NCI-H748 (cell line): ENCODE measurements at regions not wholly inside any gene's neighbourhood (a gene's known extent, or its start where the extent isn't known, plus 50 kb on each side); places are given as distances from the start of the nearest gene placed in this dataset.

Experiments
- DNase-seq: peaks from one replicate; lab custom pipeline; 2025; ENCODE audit not compliant: unreplicated experiment; lab: John Stamatoyannopoulos, UW

DNA sequence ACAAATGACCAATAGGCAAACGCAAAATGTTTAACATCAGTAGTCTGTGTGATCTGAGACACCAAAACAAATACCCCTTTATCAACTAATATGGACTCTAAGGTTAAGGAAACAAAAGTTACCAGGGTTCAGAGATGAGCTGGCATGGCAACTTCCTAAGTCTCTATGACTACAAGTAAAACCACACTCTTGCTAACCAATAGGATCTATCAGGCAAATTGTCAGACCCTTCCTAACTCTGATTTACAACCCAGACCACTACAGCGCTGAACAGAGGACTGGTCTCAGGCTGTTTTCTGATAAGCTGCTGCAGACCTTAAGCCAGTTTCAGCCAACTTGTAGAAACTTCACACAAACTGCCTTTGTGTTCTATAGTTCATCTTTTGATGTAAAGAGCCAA, 608.0 kb downstream of the TLL1 start:
- DNase-seq, result no peak

DNA sequence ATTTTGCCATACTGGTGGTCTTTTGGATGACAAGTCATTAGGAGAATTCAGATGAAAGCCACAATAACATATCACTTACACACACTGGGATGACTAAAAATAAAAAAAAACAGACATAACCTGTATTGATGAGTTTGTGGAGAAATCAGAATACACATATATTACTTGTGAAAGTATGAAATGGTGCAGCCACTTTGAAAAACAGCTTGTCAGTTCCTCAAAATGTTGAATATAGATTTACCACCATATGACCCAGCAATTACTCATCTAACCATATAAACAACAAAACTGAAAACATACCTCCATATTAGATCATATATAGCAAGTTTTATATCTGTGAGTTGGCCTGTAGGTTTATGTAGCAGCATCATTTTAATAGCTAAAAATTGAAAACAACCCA, 608.7 kb downstream of the TLL1 start:
- DNase-seq, result no peak

DNA sequence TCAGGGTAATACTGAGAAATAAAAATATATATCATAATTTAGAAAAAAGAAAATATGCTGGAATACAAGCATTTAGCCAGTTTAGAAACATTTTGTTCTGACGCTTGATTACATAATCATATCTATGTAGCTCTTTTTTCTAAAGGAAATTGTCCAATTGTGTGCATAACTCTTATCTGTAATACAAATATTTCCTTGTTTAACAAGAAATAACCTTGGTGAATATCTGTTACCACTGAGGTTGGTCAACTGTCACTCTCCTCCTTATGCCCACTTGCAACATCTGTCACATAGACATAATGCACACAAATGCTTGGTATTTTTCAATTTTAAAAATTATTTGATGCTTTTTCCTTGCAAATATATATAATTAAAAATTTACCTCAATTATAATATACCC, 609.7 kb downstream of the TLL1 start:
- DNase-seq, result no peak

DNA sequence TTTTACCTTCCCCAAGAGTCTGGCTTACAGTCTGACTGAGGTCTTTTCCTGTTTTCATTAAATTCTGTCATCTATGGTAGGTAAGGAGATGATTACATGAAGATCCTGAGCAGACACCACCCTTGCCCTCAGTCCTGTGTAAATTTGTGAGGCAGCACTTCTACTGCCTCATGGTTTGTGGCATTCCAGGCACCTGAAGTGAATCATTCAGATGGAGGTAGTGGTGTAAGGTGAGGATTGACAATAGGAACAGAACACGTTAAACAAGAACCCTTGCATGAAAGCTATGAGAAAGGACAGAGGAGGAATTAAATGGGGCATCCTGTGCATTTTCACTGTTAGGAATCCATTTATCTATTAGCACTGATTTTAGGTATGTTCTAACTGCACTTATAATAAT, 618.6 kb downstream of the TLL1 start:
- no peak for DNase-seq

DNA sequence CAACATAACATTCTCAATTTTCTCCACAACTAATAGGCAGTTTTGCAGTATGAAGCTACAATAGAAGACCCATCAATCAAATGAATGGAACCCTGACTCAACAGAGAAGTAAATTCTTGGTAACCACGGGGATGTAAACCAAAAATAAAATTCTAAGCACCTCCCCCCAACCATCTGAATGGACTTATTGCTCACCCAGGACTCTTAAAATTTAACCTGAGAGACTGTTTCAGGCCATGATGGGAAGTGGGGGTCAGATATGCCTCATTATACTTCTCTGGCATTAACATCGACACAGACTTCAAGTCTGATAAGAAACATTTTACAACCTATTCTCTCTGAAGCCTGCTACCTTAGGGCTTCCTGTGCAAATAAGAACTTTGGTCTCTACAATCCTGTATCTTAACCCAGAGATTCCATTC, 620.9 kb downstream of the TLL1 start:
- no peak for DNase-seq

DNA sequence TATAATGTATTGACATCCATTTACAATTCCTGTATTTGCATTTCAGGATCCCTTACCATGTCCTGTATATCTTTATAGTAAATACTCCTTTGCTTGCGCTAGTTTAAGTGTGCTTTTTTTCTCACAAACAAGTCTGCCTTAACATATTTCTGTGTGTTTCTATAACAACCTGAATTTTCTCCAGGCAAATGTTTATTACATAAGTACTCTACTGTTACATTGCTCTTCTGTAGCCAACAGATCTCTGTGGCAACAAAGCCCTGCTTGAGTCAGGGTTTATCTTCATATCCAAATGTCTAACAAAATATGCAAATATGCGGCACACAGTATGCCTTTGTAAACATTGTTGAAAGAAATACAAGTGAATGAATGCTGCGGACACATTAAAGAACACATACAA, 625.5 kb downstream of the TLL1 start:
- no peak for DNase-seq

DNA sequence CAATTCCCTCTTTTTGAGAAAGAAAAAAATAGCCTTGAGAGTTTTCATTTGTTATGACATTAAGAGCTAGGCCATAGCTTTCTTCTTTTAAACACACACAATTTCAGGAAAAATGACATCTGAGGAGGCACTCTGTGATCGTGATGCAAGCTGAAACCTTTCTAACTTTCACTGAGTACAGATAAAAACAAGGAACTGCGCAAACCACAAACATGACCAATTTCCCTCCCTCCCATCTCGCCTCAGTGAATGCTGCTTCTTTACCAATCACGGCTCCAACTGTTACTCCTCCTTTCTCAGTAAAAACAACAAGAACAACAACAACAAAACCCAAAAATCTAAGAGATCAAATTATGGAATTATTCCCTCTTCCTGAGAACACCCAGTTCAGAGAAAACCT, 626.8 kb downstream of the TLL1 start:
- no peak for DNase-seq

DNA sequence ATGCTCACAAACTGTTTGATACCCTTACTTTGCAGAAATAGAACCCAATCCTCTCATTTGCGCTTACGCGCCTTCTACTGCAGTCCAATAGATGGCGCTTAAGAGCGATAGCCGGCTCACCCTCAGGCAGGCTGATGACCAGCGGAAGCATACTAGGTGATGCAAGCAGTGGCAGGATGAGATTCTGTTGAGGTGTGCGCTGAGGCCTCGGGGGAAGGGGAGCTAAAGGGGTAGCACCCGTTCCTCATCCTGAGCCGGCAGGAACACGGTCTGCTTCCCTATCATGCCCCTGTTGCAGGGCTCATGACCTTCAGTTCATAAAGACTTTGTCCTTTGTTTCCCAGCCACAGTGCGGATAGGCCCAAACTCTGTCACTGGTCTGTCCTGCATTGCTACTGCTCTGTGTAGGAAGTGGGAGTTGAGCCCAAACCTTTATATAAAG, 628.9 kb downstream of the TLL1 start:
- DNase-seq, result no peak

DNA sequence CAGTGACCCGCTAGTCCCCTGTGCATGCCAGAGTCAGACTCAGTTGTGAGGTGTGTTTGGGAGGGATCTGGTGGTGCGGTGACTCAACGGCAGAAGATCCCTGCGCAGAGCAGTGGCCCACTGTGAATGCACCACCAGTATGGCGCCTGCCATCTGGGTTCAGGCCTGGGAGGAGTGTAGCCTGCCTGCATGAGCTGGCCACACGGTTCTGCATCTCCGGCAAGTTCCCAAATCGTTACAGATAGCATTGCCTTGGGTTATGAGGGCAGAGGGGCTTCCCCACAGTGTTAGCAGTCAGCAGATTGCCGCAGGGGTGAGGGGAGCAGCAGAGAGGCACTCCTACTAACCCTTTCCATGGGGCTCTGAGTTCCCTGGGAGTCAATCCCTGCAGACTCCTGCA, 629.6 kb downstream of the TLL1 start:
- no peak for DNase-seq

DNA sequence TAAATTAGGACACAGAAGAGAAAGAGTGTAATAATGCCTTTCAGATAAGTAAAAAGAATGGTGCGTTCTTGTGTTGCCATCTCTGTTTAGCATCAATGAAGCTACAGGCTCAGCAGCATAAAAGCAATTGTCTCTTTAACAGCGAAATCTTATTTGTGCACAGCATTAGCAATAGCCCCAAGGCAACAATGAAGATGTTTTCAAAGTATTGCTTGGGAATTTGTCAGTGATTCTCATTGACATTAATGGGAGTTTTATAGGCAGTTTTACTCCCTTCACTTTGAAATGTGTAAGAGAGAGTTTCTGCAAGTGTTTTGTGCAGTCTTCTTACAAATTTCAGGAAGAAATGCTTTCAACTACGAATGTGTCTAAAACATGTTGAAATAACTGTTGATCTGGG, 633.0 kb downstream of the TLL1 start:
- DNase-seq, result no peak

DNA sequence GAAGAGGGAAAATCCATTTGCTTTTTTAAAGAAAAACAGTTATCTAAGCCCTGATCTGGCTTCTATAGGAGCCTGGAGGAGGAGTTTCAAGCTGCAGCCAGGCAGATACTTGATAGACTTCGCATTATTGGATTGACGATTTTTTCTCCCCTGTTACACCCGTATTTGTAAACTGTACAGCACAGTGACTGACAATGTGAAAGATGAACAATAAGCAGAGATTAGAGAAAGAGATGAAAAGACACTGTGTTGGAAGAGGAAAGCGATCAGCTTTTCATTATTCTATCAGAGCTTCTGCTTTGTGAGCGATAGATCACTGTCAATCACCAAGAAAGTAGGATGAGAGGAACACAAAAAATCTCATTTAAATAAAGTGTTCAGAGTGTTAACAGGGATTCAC, 639.2 kb downstream of the TLL1 start:
- no peak for DNase-seq

DNA sequence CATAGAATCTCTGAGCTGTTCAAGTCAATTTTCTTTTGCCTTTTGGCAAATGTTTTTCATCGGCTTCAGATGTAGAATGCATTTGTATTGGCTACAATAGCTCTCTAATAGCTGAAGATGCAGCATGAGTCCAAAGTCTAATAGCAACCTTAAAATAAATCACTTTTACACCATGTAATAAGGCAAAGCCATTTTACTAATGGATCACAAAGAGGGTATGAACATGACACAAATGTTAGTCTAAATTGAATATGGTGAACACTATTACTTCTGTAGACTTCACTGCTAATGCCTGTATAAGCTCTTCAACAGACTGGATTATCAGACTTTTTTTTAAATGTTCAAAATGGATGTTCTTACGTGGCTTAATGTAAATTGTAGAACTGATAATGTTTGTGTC, 645.3 kb downstream of the TLL1 start:
- peak; percentile 79 for DNase-seq

DNA sequence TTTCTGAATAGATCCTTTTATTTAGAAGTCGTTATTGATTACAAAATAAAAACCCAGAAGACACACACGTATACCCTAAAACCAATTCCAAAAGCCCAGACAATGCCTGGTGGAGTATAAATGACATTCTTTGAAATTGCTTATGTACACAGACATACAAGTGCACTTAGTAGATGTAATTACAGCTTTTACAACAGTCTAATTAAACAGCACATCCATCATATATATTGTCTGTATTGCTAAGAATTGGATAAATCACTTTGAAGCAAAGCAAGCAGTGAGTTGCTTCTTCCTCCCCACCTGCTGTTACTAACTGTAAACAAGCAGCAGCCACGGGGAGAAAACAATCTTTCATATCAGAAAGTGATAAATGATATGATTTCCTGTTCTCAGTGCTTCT, 645.7 kb downstream of the TLL1 start:
- DNase-seq, result peak; percentile 94

DNA sequence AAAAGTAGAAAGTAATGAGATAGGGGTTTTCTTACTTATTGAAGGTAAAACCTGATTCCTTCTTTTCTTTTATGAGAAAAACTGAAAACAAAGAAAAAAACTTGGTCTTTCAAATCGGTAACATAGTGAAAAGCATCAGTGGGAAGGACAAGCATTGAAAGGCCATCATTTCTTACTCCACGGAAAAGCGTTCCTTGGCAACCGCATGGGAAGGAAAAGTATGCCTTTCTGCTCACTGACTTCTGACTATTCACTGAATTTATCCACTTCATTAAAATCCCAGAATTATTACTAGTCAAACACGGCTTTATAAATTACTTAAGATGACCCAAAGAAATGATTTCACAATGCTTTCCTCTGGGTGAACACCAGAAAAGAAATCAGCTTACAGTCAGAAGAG, 646.7 kb downstream of the TLL1 start:
- peak; percentile 42 for DNase-seq

DNA sequence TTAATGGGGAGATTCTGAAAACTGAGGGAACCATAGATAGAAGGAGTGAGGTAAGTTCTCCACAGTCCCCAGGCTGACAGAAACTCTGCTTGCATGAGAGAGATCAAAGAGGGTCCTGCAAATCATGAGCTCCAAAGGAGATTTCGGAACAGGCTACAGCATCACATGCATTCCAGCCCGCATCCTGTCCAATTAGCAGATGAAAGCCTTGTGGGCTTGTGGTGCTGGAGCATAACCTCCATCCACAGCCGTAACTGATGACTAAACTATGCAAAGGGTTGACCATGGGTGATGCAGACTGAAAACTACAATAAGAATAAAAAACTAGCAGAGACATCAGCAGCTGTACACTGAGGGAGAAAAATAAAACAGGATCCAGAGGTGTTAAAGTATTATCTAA, 654.5 kb downstream of the TLL1 start:
- no peak for DNase-seq

DNA sequence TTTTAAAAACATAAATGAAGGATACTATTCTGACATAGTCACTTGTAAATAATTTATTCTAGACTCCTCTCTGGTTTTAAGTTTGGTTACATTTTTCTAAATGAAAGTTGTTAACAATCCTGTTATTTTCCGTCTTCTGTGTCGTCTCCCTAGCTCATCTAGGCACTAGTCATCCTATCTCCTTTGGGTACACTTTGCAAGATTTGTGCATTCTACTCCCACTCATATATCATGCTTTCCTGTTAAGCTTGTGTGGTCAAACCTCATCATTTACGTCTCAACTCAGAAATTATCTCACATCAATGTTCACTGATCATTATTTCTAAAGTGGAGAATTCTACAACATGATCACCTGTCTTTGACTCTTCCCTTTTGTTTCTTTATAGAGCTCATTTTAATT, 658.7 kb downstream of the TLL1 start:
- no peak for DNase-seq

DNA sequence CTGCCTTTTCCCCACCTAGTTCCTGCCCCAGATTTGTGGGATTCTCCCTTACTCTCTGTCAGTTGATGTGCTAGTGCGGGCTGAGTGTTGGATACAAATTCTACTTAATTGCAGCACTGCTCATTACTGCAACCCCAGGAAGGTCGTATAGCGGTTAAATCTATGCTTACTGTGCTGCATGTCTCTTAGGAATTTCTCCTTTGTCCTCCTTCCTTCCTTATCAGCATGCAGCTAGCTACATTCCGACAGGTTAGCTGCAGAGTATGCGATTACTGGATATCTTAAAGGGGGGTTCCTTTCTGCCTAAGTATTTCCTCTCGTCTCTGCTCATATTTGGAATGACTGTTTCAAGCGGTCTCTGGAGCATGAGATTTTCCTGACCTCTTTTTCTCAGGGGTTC, 662.8 kb downstream of the TLL1 start:
- no peak for DNase-seq

DNA sequence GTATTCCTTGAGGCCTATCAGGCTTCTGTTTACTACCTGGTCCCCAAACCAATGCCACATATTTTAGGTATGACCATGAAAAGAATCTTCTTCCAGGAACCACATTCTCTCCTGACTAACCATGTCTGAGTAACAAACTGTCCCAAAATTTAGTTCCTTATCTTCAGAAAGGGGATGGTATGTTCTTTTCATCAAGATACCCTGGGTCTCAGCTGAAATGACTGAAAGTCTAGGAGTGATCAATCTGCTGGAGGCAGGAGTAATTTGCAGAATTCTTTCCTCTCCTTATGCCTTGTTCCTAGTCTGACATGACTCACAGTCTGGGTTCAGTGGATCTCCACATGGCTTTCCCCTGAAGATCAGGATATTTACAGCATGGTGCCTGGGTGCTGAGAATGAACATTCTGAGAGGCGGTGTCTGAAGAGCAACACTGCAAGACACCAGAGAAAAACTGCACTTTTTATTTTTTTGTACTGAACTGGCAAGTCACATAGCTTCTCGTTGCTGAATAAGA, 665.5 kb downstream of the TLL1 start:
- DNase-seq, result no peak

DNA sequence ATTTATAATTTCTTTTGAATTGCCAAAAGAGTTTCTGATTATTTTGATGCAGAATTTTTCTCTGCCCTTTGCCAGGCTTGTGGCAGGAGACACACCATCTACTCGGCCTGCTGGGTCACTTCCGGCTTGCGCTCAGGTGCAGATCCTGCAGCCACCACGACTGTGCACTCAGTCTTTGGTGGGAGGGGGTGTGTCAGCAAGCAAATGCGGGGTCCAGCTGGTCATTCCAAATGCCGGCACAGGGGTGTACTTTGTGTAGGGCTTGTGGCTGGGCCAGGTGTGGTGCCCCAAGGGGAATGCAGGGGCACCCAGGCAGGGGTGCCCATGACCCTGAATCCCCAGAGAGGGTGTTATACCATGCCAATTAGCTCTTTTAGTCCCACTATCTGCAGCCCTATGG, 673.0 kb downstream of the TLL1 start:
- no peak for DNase-seq

DNA sequence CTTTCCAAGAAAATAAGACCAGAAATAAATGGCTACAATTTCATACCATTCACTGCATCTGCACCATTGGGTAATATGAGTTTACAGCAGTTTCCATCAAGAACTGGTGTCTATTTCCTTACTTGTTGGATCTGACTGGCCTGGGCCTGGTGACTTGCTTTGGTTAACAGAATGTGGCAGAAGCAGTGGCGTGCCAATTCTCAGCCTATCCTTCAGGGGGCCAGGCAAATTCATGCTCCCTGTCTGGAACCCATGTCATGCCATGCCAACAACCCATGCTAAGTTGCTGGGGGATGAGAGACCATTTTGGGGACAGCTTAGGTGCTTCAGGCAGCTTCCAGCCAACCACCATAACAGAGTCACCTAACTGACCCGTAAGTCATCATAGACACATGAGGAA, 656.7 kb downstream of the SPOCK3 start:
- no peak for DNase-seq

DNA sequence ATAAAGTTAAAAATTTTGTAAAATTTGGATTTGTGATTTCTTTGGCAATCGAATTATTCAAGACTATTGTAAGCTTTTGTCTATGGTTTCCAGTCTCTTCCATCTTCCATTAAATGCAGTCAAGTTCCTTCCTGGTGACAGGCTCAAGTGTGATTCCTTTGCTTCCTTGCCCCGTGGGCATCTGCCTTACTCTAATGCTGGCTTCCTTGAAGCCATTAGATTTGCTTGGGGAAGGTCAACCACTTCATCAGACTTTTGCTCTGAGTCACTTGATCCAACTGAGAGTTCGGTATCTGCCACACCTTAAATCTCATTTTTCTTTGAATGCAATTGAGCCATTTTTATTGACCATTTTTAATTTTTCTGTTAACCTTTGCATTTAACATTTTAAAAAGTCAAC, 648.8 kb downstream of the SPOCK3 start:
- DNase-seq, result no peak

DNA sequence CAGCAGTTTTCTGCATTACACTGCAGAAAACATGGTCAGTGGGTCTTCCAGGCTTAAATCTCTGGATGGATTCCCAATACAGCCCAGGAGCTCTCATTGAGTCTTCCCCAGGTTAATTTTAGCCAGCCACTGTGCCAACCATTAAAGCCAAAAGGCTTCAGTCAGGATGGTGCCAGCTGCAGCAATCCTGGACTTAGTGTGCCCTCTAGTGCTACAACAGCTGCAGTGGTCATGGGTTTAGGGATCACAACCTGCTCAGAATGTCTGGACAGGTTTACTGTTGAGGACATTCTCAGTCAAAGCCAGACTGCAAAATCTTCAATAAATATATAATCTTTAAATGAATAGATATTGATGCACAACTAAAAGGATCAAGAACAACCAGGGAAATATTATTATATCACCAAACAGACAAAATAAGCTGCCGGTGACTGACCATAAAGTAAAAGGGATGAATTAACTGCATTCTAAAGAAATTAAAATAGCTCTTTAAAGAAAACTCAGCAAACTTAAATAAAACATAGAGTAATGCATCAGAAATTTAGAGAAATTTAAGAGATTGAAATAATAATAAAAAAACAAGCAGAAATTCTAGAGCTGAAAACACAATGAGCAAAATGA, 639.9 kb downstream of the SPOCK3 start:
- DNase-seq, result peak; percentile 78

DNA sequence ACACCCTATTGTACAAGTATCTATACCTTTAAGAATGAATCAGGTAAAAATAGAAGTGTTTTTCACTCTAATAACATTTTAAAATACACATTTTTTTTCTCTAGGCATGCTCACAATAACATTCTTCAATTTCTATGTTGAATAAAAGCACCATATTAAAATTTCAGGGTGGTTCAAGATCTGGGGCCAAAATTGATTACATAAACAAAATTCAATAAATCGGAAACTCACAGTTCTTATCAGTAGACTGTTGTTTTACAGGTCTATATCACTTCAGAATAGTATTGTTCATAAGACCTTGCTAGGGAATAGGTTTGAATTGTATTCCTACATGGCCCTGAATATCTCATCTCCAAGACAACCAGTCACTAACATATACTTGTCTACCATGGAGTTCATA, 634.0 kb downstream of the SPOCK3 start:
- no peak for DNase-seq
